Activated naive CD4-positive, alpha-beta T cell treated with anti-CD3 and anti-CD28 coated beads, Interleukin-2, amount 50 U/mL, for 24 hours (primary cell): ENCODE measurements at regions not wholly inside any gene's neighbourhood (a gene's known extent, or its start where the extent isn't known, plus 50 kb on each side); places are given as distances from the start of the nearest gene placed in this dataset.

ENCODE experiments used
- H3K27ac Mint-ChIP-seq: one replicate; pipeline ENCODE4 v1.8.0; 2021; ENCODE audit warnings: mild to moderate bottlenecking, mixed read lengths
- H3K27me3 Mint-ChIP-seq: one replicate; pipeline ENCODE4 v1.8.0; 2021; ENCODE audit warnings: mixed read lengths
- H3K36me3 Mint-ChIP-seq: one replicate; pipeline ENCODE4 v1.8.0; 2021; ENCODE audit warnings: mixed read lengths
- H3K4me1 Mint-ChIP-seq: one replicate; pipeline ENCODE4 v1.8.0; 2021; ENCODE audit warnings: mixed read lengths
- H3K4me3 Mint-ChIP-seq: one replicate; pipeline ENCODE4 v1.8.0; 2021; ENCODE audit warnings: mild to moderate bottlenecking, mixed read lengths
- H3K9me3 Mint-ChIP-seq: one replicate; pipeline ENCODE4 v1.8.0; 2021; ENCODE audit warnings: mixed read lengths

DNA sequence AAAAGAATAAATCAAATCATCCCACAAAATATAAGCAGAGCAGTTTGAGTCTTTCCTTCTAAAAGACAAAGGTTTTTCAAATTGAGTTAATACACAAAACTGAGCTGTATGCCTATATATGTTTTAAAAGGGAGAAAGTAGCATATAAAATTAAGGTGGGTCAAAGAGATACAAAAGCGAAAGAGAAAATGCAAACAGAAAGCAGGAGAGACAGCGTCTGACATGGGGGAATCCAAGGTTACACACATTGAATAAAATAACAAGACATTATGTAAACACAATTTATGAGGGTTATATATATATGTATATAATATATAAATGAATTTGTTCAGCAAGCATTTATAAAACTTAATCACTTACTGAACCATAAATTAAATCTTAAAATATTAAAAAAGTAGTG lies 276.1 kb upstream of the LCORL start:
- Mint-ChIP-seq H3K4me1 (no peaks in the 10 kb centered on the region), H3K27me3 (no peaks in the 10 kb centered on the region), H3K4me3 (no peak overlapping the region), H3K27ac (no peak overlapping the region), H3K36me3 (no peaks in the 10 kb centered on the region), H3K9me3 (no peaks in the 10 kb centered on the region)

DNA sequence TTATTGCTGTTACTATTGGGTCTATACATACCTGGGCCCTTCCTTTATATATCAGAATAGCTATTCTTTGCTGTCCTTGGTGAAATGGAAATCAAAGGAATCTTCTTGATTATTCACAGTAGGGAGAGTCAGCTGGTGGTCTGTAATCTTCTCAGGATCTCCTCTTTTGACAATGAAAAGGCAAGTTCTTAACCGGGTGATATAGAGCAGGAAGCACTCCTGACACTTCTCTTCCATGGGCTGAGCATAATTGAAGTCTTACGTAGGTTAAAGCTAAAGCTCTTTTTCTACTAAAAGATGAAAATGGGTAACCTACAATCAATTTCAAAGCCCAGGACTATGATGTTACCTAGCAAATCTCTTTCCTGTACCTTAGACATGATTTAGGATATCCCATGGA lies 274.9 kb upstream of the LCORL start:
- Mint-ChIP-seq H3K27me3 (no peaks in the 10 kb centered on the region), H3K4me3 (no peak overlapping the region), H3K36me3 (no peaks in the 10 kb centered on the region), H3K9me3 (no peaks in the 10 kb centered on the region), H3K27ac (no peak overlapping the region), H3K4me1 (no peaks in the 10 kb centered on the region)

DNA sequence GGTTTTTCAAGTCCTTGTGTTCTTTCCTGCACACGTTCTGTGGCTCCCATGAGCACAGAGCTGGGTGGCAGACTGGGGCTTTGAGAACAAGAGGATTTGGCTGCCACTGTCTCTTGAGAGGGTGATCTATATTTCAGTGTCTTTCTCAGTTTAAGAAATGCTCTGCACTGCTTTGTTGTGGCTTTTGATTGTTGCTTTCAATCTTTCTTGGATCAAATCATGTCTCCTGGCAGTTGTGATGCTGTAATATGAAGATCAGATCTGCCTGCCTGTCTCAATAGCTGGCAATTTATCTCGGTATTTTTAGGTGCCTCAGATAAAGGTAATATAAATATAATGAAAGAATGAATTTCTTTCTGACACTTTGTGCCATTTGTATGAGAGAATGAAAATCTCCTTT lies 273.3 kb upstream of the LCORL start:
- Mint-ChIP-seq H3K27ac (no peak overlapping the region), H3K4me3 (no peak overlapping the region), H3K36me3 (no peaks in the 10 kb centered on the region)

GRCh38 chr4:18294021-18294420 lies 272.5 kb upstream of the LCORL start:
- H3K9me3 Mint-ChIP-seq: no peaks in the 10 kb centered on the region
- H3K36me3 Mint-ChIP-seq: no peaks in the 10 kb centered on the region
- no peak overlapping the region for H3K27ac Mint-ChIP-seq
- H3K27me3 Mint-ChIP-seq: no peaks in the 10 kb centered on the region
- no peak overlapping the region for H3K4me3 Mint-ChIP-seq
- H3K4me1 Mint-ChIP-seq: no peaks in the 10 kb centered on the region

More for the DNA sequence above, 273.3 kb upstream of the LCORL start:
- no peaks in the 10 kb centered on the region for H3K9me3 Mint-ChIP-seq
- no peaks in the 10 kb centered on the region for H3K27me3 Mint-ChIP-seq
- no peaks in the 10 kb centered on the region for H3K4me1 Mint-ChIP-seq

DNA sequence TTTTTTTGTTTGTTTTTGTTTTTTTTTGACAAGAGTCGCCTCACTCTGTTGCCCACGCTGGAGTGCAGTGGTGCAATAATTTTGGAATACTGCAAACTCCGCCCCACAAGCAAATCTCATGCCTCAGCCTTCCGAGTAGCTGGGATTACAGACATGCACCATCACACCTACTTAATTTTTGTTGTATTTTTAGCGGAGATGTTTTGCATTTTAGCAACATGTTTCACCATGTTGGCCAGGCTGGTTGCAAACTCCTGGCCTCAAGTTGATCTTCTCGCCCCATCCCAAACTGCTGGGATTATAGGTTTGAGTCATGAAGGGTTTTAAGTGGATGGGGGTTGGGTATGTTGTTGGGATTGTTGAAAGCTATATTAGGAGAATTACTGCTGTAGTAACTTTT lies 270.9 kb upstream of the LCORL start:
- H3K27me3 Mint-ChIP-seq: peaks cover 3% of the 10 kb centered on the region
- H3K27ac Mint-ChIP-seq: no peak overlapping the region
- no peaks in the 10 kb centered on the region for H3K36me3 Mint-ChIP-seq
- no peaks in the 10 kb centered on the region for H3K4me1 Mint-ChIP-seq
- peaks cover 3% of the 10 kb centered on the region for H3K9me3 Mint-ChIP-seq
- no peak overlapping the region for H3K4me3 Mint-ChIP-seq

DNA sequence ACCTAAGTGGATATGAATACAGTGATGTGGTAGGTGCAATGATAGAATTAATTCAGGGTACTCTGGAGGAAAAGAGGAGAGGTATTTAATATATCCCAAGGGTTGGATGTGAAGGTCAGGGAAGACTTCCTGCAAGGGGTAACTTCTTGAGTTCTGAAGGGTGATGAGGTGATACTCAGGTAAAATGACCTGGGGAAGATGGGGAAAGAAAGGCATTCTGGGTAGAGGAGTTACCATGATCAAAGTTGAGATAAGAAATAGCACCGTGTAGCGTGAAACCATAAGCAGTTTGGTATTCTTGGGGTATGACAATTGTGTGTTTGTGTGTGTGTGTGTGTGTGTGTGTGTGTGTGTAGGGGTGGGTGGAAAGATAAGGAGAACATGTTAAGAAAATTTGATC lies 270.4 kb upstream of the LCORL start:
- peaks cover 4% of the 10 kb centered on the region for H3K27me3 Mint-ChIP-seq

GRCh38 chr4:18291256-18291655 lies 269.7 kb upstream of the LCORL start:
- Mint-ChIP-seq H3K27me3 (peaks cover 7% of the 10 kb centered on the region), H3K4me1 (no peaks in the 10 kb centered on the region), H3K27ac (no peak overlapping the region), H3K4me3 (no peak overlapping the region), H3K36me3 (no peaks in the 10 kb centered on the region), H3K9me3 (peaks cover 5% of the 10 kb centered on the region)

More for the DNA sequence above, 270.4 kb upstream of the LCORL start:
- no peaks in the 10 kb centered on the region for H3K36me3 Mint-ChIP-seq
- no peak overlapping the region for H3K4me3 Mint-ChIP-seq
- H3K4me1 Mint-ChIP-seq: no peaks in the 10 kb centered on the region
- H3K9me3 Mint-ChIP-seq: peaks cover 5% of the 10 kb centered on the region
- H3K27ac Mint-ChIP-seq: no peak overlapping the region

GRCh38 chr4:18285357-18285756 lies 263.8 kb upstream of the LCORL start:
- Mint-ChIP-seq H3K9me3 (peaks cover 10% of the 10 kb centered on the region), H3K27me3 (peaks cover 7% of the 10 kb centered on the region), H3K36me3 (no peaks in the 10 kb centered on the region), H3K27ac (no peak overlapping the region), H3K4me1 (no peaks in the 10 kb centered on the region), H3K4me3 (no peak overlapping the region)

DNA sequence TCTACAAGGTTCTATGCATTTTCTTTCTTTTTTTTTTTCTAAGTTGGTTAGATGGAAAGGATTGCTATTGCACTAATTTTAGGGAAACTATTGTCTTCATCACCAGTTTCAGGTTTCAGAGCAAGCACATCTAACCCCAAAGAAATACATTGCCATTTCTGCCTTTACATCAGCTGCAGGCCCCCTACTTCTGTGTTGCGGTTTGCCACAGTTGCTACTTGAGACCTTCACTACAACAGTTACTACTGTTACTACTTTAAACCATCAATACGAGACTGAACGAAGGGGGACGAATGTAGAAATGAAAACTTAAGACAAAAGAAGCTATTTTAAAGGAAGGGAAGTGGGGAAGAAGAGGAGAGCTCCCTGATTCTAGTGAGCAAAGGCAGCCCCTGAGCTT lies 256.7 kb upstream of the LCORL start:
- Mint-ChIP-seq H3K9me3 (peaks cover 8% of the 10 kb centered on the region), H3K27ac (no peak overlapping the region), H3K27me3 (peaks cover 2% of the 10 kb centered on the region), H3K4me3 (no peak overlapping the region), H3K36me3 (no peaks in the 10 kb centered on the region), H3K4me1 (no peaks in the 10 kb centered on the region)

GRCh38 chr4:18262832-18263231 lies 241.3 kb upstream of the LCORL start:
- peaks cover 15% of the 10 kb centered on the region for H3K27me3 Mint-ChIP-seq
- H3K27ac Mint-ChIP-seq: no peak overlapping the region
- H3K4me1 Mint-ChIP-seq: no peaks in the 10 kb centered on the region
- no peak overlapping the region for H3K4me3 Mint-ChIP-seq
- peaks cover 5% of the 10 kb centered on the region for H3K9me3 Mint-ChIP-seq
- H3K36me3 Mint-ChIP-seq: no peaks in the 10 kb centered on the region

DNA sequence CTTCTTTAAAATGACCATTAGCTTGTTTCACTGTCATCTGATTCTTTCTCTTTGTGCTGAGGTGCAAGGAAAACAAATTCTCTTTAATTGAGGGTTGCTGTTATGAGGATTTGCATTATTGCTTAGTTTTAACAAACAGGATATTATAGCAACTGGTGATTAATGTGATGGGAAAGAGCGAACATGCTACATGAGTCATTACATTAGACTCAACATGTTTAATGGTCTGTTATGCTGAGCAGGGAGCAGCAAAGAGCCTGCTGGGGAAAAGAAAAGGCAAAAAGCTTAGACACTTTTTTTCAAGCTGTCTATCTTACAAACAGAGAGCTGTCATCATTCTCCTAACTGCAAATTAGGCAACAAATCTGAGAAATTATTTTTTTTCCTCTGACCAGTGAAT lies 230.5 kb upstream of the LCORL start:
- Mint-ChIP-seq H3K27me3 (peaks cover 3% of the 10 kb centered on the region), H3K36me3 (no peaks in the 10 kb centered on the region), H3K27ac (no peak overlapping the region), H3K4me1 (no peaks in the 10 kb centered on the region), H3K9me3 (peaks cover 2% of the 10 kb centered on the region), H3K4me3 (no peak overlapping the region)

DNA sequence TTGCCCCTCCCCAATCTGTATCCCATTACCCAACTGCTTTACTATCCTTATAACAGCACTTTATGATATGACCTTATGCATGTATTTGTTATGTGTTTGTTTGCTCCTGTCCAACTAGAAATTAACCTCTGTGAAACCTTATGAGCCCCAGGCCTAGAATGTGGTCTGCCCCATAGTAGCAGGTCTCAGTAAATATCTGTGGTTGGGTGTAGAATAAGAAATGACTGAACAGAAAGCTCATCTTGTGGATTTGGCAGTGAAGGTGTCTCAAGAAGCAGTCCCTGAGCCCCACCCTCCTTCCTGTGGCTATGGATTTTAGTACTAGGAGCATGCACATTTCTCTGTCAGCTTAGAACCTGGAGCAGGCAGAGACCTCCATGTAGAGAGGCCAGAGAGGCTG lies 229.0 kb upstream of the LCORL start:
- Mint-ChIP-seq H3K27me3 (peaks cover 4% of the 10 kb centered on the region), H3K4me1 (no peaks in the 10 kb centered on the region), H3K27ac (no peak overlapping the region), H3K36me3 (no peaks in the 10 kb centered on the region), H3K9me3 (no peaks in the 10 kb centered on the region), H3K4me3 (no peak overlapping the region)

DNA sequence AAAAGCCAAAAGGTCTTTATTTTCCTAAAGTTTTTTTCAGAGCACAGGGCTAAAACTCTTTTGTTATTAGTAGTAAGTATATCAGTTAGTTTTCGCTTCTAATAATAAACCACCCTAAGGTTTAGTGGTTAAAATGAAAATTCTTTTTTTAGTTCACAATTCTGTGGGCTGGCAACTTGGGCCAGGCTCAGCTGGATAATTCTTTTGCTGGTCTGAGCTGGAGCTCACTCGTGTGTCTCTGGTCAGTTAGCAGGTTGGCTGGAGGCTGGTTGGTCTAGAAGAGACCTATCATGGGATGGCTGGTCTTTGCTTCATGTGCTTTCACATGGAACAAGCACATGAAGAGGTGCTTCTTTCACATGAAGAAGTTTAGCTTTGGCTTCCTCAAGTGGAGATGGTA lies 227.1 kb upstream of the LCORL start:
- Mint-ChIP-seq H3K4me1 (no peaks in the 10 kb centered on the region), H3K9me3 (no peaks in the 10 kb centered on the region), H3K27ac (no peak overlapping the region), H3K4me3 (no peak overlapping the region), H3K36me3 (no peaks in the 10 kb centered on the region), H3K27me3 (peaks cover 4% of the 10 kb centered on the region)

DNA sequence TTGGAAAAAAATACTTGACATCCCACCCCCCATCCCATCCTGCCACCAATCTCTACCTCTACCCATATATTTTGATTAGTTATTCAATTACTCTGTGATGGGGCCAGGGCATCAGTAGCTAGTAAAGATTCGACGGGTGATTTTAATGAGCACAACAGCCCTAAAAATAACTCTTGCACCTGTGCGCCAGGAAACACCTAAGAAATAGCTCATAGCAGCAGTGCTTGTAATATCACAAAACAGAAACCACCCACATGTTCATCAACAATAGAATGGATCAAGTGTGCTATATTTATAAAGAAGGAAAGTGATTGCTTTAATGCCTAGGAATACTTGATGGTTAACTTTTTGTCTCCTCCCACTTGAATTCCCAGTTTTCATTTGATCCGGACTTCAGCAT lies 225.6 kb upstream of the LCORL start:
- Mint-ChIP-seq H3K27me3 (peaks cover 6% of the 10 kb centered on the region), H3K9me3 (no peaks in the 10 kb centered on the region), H3K4me3 (no peak overlapping the region), H3K36me3 (no peaks in the 10 kb centered on the region), H3K27ac (no peak overlapping the region), H3K4me1 (no peaks in the 10 kb centered on the region)

DNA sequence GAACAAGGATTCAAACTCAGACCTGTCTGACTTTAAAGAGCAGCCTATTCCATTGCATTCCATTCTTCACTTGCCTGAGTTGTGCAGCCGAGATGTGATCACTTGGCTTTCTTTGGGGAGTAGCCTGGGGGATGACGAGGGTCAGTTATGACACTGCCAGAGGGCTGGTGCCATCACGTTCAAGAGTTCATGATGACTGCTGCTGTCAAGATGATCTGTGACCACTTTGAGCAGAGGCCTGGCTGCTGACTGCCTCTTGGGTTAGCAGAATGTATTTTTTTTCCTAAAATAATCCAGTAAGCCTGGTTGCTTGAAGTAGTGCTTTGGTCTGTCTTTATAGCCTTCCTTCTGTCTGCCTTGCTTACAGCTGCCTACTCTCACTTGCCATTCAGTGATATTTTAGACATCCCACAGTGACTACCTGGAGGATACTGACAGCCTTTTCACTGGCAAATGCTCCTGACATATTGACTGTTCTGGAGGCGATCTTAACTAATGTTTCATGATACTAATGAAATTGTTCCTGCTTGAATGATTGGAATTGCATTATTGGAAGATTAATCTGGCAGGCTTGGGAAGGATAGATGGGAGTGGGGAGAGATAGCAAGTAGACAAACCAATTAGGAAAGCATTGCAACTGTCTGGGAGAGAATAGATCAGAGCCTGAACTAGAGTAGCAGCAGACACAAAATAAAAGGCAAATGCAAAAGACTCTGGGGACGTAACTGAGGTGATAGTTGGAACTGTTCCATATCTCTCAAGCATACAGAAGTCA lies 221.6 kb upstream of the LCORL start:
- no peak overlapping the region for H3K27ac Mint-ChIP-seq
- H3K9me3 Mint-ChIP-seq: no peaks in the 10 kb centered on the region
- H3K36me3 Mint-ChIP-seq: no peaks in the 10 kb centered on the region
- H3K4me1 Mint-ChIP-seq: no peaks in the 10 kb centered on the region
- H3K4me3 Mint-ChIP-seq: no peak overlapping the region
- H3K27me3 Mint-ChIP-seq: peaks cover 4% of the 10 kb centered on the region

DNA sequence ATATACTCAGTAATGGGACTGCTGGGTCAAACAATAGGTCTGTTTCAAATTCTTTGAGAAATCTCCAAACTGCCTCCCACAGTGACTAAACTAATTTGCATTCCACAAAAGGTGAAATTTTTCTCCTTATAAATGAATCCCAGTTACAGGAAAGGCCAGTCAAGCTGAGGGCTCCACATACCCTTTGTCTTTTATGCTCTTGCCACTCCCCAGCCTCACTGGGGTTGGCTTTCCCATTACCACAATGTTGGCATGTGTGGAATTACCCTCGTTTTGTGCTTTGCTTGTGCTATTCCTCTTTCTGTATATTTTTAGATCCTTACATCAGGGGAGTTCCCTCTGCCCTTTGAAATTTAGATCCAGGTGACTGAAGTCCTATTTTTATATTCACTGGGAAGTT lies 220.2 kb upstream of the LCORL start:
- Mint-ChIP-seq H3K27ac (no peak overlapping the region), H3K9me3 (no peaks in the 10 kb centered on the region), H3K4me3 (no peak overlapping the region), H3K36me3 (no peaks in the 10 kb centered on the region), H3K4me1 (no peaks in the 10 kb centered on the region), H3K27me3 (peaks cover 4% of the 10 kb centered on the region)

DNA sequence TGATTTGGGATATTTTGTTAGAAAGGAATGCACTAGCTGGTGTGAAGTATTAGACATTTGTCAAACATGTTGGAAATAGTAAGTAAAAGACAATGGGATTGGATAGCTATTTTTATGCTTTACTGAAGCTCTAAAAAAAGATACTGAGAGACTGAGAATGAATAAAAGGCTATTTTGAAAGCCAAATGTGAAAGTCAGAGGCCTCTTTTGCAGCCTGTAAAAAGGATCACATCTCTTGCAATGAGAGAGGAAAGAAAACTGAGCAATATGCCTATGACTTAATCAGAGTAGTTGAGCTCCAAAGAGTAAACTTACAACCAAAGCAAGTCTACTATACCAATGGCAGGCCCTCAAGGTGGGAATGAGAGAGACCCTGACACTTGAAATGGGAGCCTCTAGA lies 212.6 kb upstream of the LCORL start:
- no peak overlapping the region for H3K4me3 Mint-ChIP-seq
- no peaks in the 10 kb centered on the region for H3K36me3 Mint-ChIP-seq
- H3K4me1 Mint-ChIP-seq: no peaks in the 10 kb centered on the region
- no peak overlapping the region for H3K27ac Mint-ChIP-seq
- H3K27me3 Mint-ChIP-seq: peaks cover 10% of the 10 kb centered on the region
- peaks cover 16% of the 10 kb centered on the region for H3K9me3 Mint-ChIP-seq
